Heart left ventricle (tissue), 13 donors: ENCODE measurements at regions not wholly inside any gene's neighbourhood (a gene's known extent, or its start where the extent isn't known, plus 50 kb on each side); places are given as distances from the start of the nearest gene placed in this dataset.

Experiments
- POLR2A ChIP-seq, 2 donors: fragments of 450-650 bp; IDR thresholded peaks; one replicate each; pipeline ENCODE4 v1.6.1; 2017; ENCODE audit warnings: antibody characterized with exemption in 2 of 2, mild to moderate bottlenecking in 2 of 2, moderate library complexity in 2 of 2
- TF ChIP-seq, protein P1 (sequence below), 12 donors: fragments of 200-600 bp; sonication (generic) in 4 of 12; IDR thresholded peaks; one replicate each; pipeline versions ENCODE4 v1.5.0 to v1.8.0; 2018 to 2022; ENCODE audit warnings: antibody characterized with exemption in 12 of 12, mild to moderate bottlenecking in 5 of 12
- donor health status: ischemic (EF 13 %, LVEDD 7.1; RV severe dilation, severe dysfunction).
- donor health status: DM: no; HTN: yes; CAD: no.
- donor health status: DM: no; HTN: no; CAD: no.
- donor health status: ischemic (EF 25% LVEDD 6.9; RV normal size, moderate dysfunction).
- donor health status: ischemic (EF 25% LVEDD 5.7; RV mildly dilated, moderate dysfunction).
- donor health status: ischemic (EF 35%, LVEDD 5.7; RV mildly dilated, moderate dysfunction).
- donor health status: nonischemic (EF 11% LVEDD 7.7; RV severe dilation, severe dysfunction).
- donor health status: DM: yes; HTN: yes; CAD: no.
- donor health status: PGD.
- donor health status: ischemic (EF 29% LVEDD 5.4; RV normal size, mild dysfunction).
- donor health status: nonischemic (EF 23%, LVEDD 6.1; RV moderate dilation, normal function).

DNA sequence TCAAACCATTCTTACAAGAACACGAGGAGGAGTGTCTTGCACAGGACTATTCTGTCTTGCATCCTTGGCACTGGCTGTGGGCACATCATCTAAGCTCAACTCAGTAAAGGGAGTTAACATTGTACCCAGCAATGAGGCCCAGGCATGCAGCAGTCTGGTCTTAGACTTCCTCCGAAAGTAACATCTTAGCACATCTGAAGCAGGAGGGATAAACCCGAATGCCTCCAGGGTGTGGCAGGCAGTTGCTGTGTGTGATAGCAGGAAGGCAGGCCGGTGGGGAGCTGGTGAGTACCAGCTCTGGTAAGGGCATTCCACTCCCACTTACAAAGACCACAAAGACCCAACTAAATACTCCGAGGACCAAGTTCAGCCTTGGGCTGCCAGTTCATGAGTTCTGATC, 206.3 kb downstream of the TSN start:
- TF ChIP-seq, protein P1, sequence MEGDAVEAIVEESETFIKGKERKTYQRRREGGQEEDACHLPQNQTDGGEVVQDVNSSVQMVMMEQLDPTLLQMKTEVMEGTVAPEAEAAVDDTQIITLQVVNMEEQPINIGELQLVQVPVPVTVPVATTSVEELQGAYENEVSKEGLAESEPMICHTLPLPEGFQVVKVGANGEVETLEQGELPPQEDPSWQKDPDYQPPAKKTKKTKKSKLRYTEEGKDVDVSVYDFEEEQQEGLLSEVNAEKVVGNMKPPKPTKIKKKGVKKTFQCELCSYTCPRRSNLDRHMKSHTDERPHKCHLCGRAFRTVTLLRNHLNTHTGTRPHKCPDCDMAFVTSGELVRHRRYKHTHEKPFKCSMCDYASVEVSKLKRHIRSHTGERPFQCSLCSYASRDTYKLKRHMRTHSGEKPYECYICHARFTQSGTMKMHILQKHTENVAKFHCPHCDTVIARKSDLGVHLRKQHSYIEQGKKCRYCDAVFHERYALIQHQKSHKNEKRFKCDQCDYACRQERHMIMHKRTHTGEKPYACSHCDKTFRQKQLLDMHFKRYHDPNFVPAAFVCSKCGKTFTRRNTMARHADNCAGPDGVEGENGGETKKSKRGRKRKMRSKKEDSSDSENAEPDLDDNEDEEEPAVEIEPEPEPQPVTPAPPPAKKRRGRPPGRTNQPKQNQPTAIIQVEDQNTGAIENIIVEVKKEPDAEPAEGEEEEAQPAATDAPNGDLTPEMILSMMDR (IDR thresholded peaks at IDR 0.05), result no peak
- no peak for TF ChIP-seq POLR2A (IDR thresholded peaks at IDR 0.05)
